ENCODE measurements at regions not wholly inside any gene's neighbourhood (a gene's known extent, or its start where the extent isn't known, plus 50 kb on each side); places are given as distances from the start of the nearest gene placed in this dataset.

DNA sequence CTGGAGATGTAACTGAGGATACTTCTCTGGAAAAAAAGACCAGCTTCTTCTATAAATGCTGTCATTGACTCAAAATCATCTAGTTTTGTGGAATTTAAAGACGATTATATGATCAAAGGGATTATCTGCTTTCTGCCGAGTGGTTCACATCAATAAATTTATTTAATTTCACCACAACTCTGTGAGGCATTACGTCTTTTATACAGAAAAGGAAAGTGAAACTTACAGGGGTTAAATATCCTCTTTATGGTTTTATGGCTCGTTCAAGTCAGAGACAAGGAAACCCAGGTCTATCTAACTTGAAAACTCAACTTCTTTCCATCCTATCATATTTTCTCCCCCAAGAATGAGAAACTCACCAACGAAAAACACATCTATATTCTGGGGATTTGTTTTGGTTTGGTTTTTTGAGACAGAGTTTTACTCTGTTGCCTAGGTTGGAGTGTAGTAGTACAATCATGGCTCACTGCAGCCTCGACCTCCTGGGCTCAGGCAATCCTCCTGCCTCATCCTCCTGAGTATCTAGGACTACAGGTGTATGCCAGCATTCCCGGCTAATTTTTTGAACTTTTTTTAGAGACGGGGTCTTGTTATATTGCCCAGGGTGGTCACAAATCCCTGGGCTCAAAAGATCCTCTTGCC is 377.9 kb upstream of the EMCN start:
- TF ChIP-seq POLR2AphosphoS5 (IDR thresholded peaks at IDR 0.05; ENCODE audit: low read depth, low read length) (no peak), POLR2A (IDR thresholded peaks at IDR 0.05; ENCODE audit: low read depth, low read length) (no peak)

All from GM12892 (cell line).